ENCODE measurements at regions not wholly inside any gene's neighbourhood (a gene's known extent, or its start where the extent isn't known, plus 50 kb on each side); places are given as distances from the start of the nearest gene placed in this dataset.
A peak's percentile ranks its signal among the peaks of the same experiment; 100 is the strongest.

GRCh38 chr17:77441130-77441920 is 300.6 kb downstream of the SEC14L1 start:
- no peaks in the 10 kb centered on the region for H3K9me3 ChIP-seq (replicated peaks; ENCODE audit: control insufficient read depth, low read depth, low read length)
- H3K4me3 ChIP-seq (ENCODE audit: low read length) = no peak overlapping the region
- peaks cover 2% of the 10 kb centered on the region for H3K36me3 ChIP-seq (ENCODE audit: control insufficient read depth, insufficient read depth, low read length)
- H3K27me3 ChIP-seq (ENCODE audit: control insufficient read depth, insufficient read depth, low read length) = no peaks in the 10 kb centered on the region
- H3K4me1 ChIP-seq (ENCODE audit: control insufficient read depth, insufficient read depth, low read length) = peaks cover 93% of the 10 kb centered on the region
- H3K27ac ChIP-seq (ENCODE audit: low read length) = peak overlapping the region; percentile 78
- DNase-seq = peak; percentile 64
- WGBS (ENCODE audit: insufficient coverage) = 53% methylated on average over 9 of the region's 15 CpGs

GRCh38 chr17:77441940-77442339 is 301.2 kb downstream of the SEC14L1 start:
- Histone ChIP-seq H3K4me1 (ENCODE audit: control insufficient read depth, insufficient read depth, low read length) (peaks cover 86% of the 10 kb centered on the region), H3K36me3 (ENCODE audit: control insufficient read depth, insufficient read depth, low read length) (peaks cover 2% of the 10 kb centered on the region), H3K27ac (ENCODE audit: low read length) (no peak overlapping the region), H3K27me3 (ENCODE audit: control insufficient read depth, insufficient read depth, low read length) (no peaks in the 10 kb centered on the region), H3K9me3 (replicated peaks; ENCODE audit: control insufficient read depth, low read depth, low read length) (no peaks in the 10 kb centered on the region), H3K4me3 (ENCODE audit: low read length) (no peak overlapping the region)
- WGBS (ENCODE audit: insufficient coverage) = 90% methylated on average over 5 of the region's 11 CpGs
- DNase-seq = no peak

GRCh38 chr17:77442976-77443747 is 302.4 kb downstream of the SEC14L1 start:
- no peaks in the 10 kb centered on the region for H3K27me3 ChIP-seq (ENCODE audit: control insufficient read depth, insufficient read depth, low read length)
- H3K9me3 ChIP-seq (replicated peaks; ENCODE audit: control insufficient read depth, low read depth, low read length) = no peaks in the 10 kb centered on the region
- 71% methylated on average over 9 of the region's 10 CpGs for WGBS (ENCODE audit: insufficient coverage)
- H3K36me3 ChIP-seq (ENCODE audit: control insufficient read depth, insufficient read depth, low read length) = peaks cover 10% of the 10 kb centered on the region
- no peak overlapping the region for H3K4me3 ChIP-seq (ENCODE audit: low read length)
- DNase-seq = no peak
- peak overlapping the region; percentile 35 for H3K27ac ChIP-seq (ENCODE audit: low read length)
- peaks cover 78% of the 10 kb centered on the region for H3K4me1 ChIP-seq (ENCODE audit: control insufficient read depth, insufficient read depth, low read length)

- Histone ChIP-seq H3K9me3 (replicated peaks; ENCODE audit: control insufficient read depth, low read depth, low read length) (no peaks in the 10 kb centered on the region), H3K4me1 (ENCODE audit: control insufficient read depth, insufficient read depth, low read length) (peaks cover 71% of the 10 kb centered on the region), H3K36me3 (ENCODE audit: control insufficient read depth, insufficient read depth, low read length) (peaks cover 12% of the 10 kb centered on the region), H3K4me3 (ENCODE audit: low read length) (no peak overlapping the region), H3K27ac (ENCODE audit: low read length) (peak overlapping the region; percentile 77), H3K27me3 (ENCODE audit: control insufficient read depth, insufficient read depth, low read length) (no peaks in the 10 kb centered on the region)
- no peak for DNase-seq
- 64% methylated on average over 7 of the region's 8 CpGs for WGBS (ENCODE audit: insufficient coverage)
These were observed 303.0 kb downstream of the SEC14L1 start for GRCh38 chr17:77443748-77444260.

- peaks cover 70% of the 10 kb centered on the region for H3K4me1 ChIP-seq (ENCODE audit: control insufficient read depth, insufficient read depth, low read length)
- 14% methylated on average over 9 of the region's 9 CpGs for WGBS (ENCODE audit: insufficient coverage)
These were observed 303.8 kb downstream of the SEC14L1 start for GRCh38 chr17:77444628-77444983.

GRCh38 chr17:77444984-77445759 is 304.4 kb downstream of the SEC14L1 start:
- peak; percentile 87 for DNase-seq
- WGBS (ENCODE audit: insufficient coverage) = 52% methylated on average over 6 of the region's 15 CpGs
- Histone ChIP-seq H3K36me3 (ENCODE audit: control insufficient read depth, insufficient read depth, low read length) (peaks cover 12% of the 10 kb centered on the region), H3K4me1 (ENCODE audit: control insufficient read depth, insufficient read depth, low read length) (peaks cover 70% of the 10 kb centered on the region), H3K9me3 (replicated peaks; ENCODE audit: control insufficient read depth, low read depth, low read length) (no peaks in the 10 kb centered on the region), H3K27me3 (ENCODE audit: control insufficient read depth, insufficient read depth, low read length) (no peaks in the 10 kb centered on the region), H3K27ac (ENCODE audit: low read length) (peak overlapping the region; percentile 77), H3K4me3 (ENCODE audit: low read length) (no peak overlapping the region)

More at GRCh38 chr17:77444628-77444983, 303.8 kb downstream of the SEC14L1 start:
- no peaks in the 10 kb centered on the region for H3K9me3 ChIP-seq (replicated peaks; ENCODE audit: control insufficient read depth, low read depth, low read length)
- H3K4me3 ChIP-seq (ENCODE audit: low read length) = no peak overlapping the region
- peak overlapping the region; percentile 77 for H3K27ac ChIP-seq (ENCODE audit: low read length)
- peaks cover 12% of the 10 kb centered on the region for H3K36me3 ChIP-seq (ENCODE audit: control insufficient read depth, insufficient read depth, low read length)
- peak; percentile 78 for DNase-seq
- H3K27me3 ChIP-seq (ENCODE audit: control insufficient read depth, insufficient read depth, low read length) = no peaks in the 10 kb centered on the region

- DNase-seq = peak; percentile 54
- peaks cover 70% of the 10 kb centered on the region for H3K4me1 ChIP-seq (ENCODE audit: control insufficient read depth, insufficient read depth, low read length)
- peaks cover 12% of the 10 kb centered on the region for H3K36me3 ChIP-seq (ENCODE audit: control insufficient read depth, insufficient read depth, low read length)
These were observed 305.2 kb downstream of the SEC14L1 start for GRCh38 chr17:77445760-77446532.

GRCh38 chr17:77446940-77447634 is 306.3 kb downstream of the SEC14L1 start:
- no peaks in the 10 kb centered on the region for H3K27me3 ChIP-seq (ENCODE audit: control insufficient read depth, insufficient read depth, low read length)
- peaks cover 70% of the 10 kb centered on the region for H3K4me1 ChIP-seq (ENCODE audit: control insufficient read depth, insufficient read depth, low read length)
- H3K4me3 ChIP-seq (ENCODE audit: low read length) = no peak overlapping the region
- H3K36me3 ChIP-seq (ENCODE audit: control insufficient read depth, insufficient read depth, low read length) = peaks cover 12% of the 10 kb centered on the region
- H3K9me3 ChIP-seq (replicated peaks; ENCODE audit: control insufficient read depth, low read depth, low read length) = no peaks in the 10 kb centered on the region
- H3K27ac ChIP-seq (ENCODE audit: low read length) = no peak overlapping the region
- 62% methylated on average over 15 of the region's 20 CpGs for WGBS (ENCODE audit: insufficient coverage)
- DNase-seq = no peak

More at GRCh38 chr17:77445760-77446532, 305.2 kb downstream of the SEC14L1 start:
- no peaks in the 10 kb centered on the region for H3K27me3 ChIP-seq (ENCODE audit: control insufficient read depth, insufficient read depth, low read length)
- H3K9me3 ChIP-seq (replicated peaks; ENCODE audit: control insufficient read depth, low read depth, low read length) = no peaks in the 10 kb centered on the region
- H3K4me3 ChIP-seq (ENCODE audit: low read length) = no peak overlapping the region
- H3K27ac ChIP-seq (ENCODE audit: low read length) = peak overlapping the region; percentile 67
- WGBS (ENCODE audit: insufficient coverage) = 53% methylated on average over 6 of the region's 16 CpGs

GRCh38 chr17:77449373-77449907 is 308.7 kb downstream of the SEC14L1 start:
- no peaks in the 10 kb centered on the region for H3K27me3 ChIP-seq (ENCODE audit: control insufficient read depth, insufficient read depth, low read length)
- peaks cover 76% of the 10 kb centered on the region for H3K4me1 ChIP-seq (ENCODE audit: control insufficient read depth, insufficient read depth, low read length)
- no peak for DNase-seq
- peak overlapping the region; percentile 96 for H3K27ac ChIP-seq (ENCODE audit: low read length)
- H3K9me3 ChIP-seq (replicated peaks; ENCODE audit: control insufficient read depth, low read depth, low read length) = no peaks in the 10 kb centered on the region
- 25% methylated on average over 8 of the region's 9 CpGs for WGBS (ENCODE audit: insufficient coverage)
- peaks cover 15% of the 10 kb centered on the region for H3K36me3 ChIP-seq (ENCODE audit: control insufficient read depth, insufficient read depth, low read length)
- peak overlapping the region; percentile 70 for H3K4me3 ChIP-seq (ENCODE audit: low read length)

Measured in muscle of leg (tissue), 3 donors.